Hepatocyte (in vitro differentiated cells): ENCODE measurements at regions not wholly inside any gene's neighbourhood (a gene's known extent, or its start where the extent isn't known, plus 50 kb on each side); places are given as distances from the start of the nearest gene placed in this dataset.

Source experiments
- DNase-seq: peaks from one replicate; pipeline ENCODE4 v3.0.0-alpha.2; 2016; ENCODE audit warnings: low spot score
- H2AFZ ChIP-seq: fragments of 200-600 bp; sonication (generic); 2 replicates; pipeline ENCODE4 v1.6.0; 2016; ENCODE audit warnings: antibody characterized with exemption, mild to moderate bottlenecking
- H3K27ac ChIP-seq: fragments of 200-600 bp; sonication (generic); 2 replicates; pipeline ENCODE4 v1.5.1; 2016; ENCODE audit warnings: mild to moderate bottlenecking
- H3K27me3 ChIP-seq: fragments of 200-600 bp; sonication (generic); 2 replicates; pipeline ENCODE4 v1.6.1; 2016
- H3K36me3 ChIP-seq: fragments of 200-600 bp; sonication (generic); replicated peaks from 2 replicates; pipeline ENCODE4 v1.5.1; 2016; ENCODE audit warnings: low read depth; ENCODE audit not compliant: insufficient read depth
- H3K4me1 ChIP-seq: fragments of 200-600 bp; sonication (generic); 2 replicates; pipeline ENCODE4 v1.5.1; 2016; ENCODE audit warnings: mild to moderate bottlenecking, moderate library complexity; ENCODE audit not compliant: insufficient read depth
- H3K4me2 ChIP-seq: fragments of 200-600 bp; sonication (generic); 2 replicates; pipeline ENCODE4 v1.6.0; 2016
- H3K4me3 ChIP-seq: fragments of 200-600 bp; sonication (generic); 2 replicates; pipeline ENCODE4 v1.5.1; 2016; ENCODE audit warnings: mild to moderate bottlenecking
- H3K79me2 ChIP-seq: fragments of 200-600 bp; sonication (generic); 2 replicates; pipeline ENCODE4 v1.6.0; 2017; ENCODE audit warnings: mild to moderate bottlenecking
- H3K9me2 ChIP-seq: fragments of 200-600 bp; sonication (generic); replicated peaks from 2 replicates; pipeline ENCODE4 v1.6.0; 2017; ENCODE audit warnings: mild to moderate bottlenecking; ENCODE audit not compliant: insufficient read depth
- H3K9me3 ChIP-seq: fragments of 200-600 bp; sonication (generic); 2 replicates; pipeline ENCODE4 v1.5.1; 2016; ENCODE audit warnings: low read depth, mild to moderate bottlenecking
- H4K20me1 ChIP-seq: fragments of 200-600 bp; sonication (generic); 2 replicates; pipeline ENCODE4 v1.6.0; 2016; ENCODE audit warnings: mild to moderate bottlenecking; ENCODE audit not compliant: insufficient read depth, poor library complexity, severe bottlenecking
- CTCF ChIP-seq: fragments of 200-600 bp; sonication (generic); IDR thresholded peaks from 2 replicates; pipeline ENCODE4 v1.5.1; 2016; ENCODE audit warnings: antibody characterized with exemption, mild to moderate bottlenecking; ENCODE audit not compliant: poor library complexity
- EZH2 ChIP-seq: fragments of 200-600 bp; sonication (generic); IDR thresholded peaks from 2 replicates; pipeline ENCODE4 v1.6.1; 2016; ENCODE audit warnings: antibody characterized with exemption, mild to moderate bottlenecking, borderline replicate concordance
- EZH2phosphoT487 ChIP-seq: fragments of 200-600 bp; sonication (generic); IDR thresholded peaks from one replicate; pipeline ENCODE4 v1.6.1; 2018; ENCODE audit warnings: antibody characterized with exemption, mild to moderate bottlenecking, low read depth, moderate library complexity; ENCODE audit not compliant: unreplicated experiment, severe bottlenecking
- WGBS: methylation state at CpG from one replicate; pipeline ENCODE4 v1.1.6; 2016; ENCODE audit warnings: low lambda C conversion rate; ENCODE audit errors: missing lambda C conversion rate; 5-methylcytosine and 5-hydroxymethylcytosine counted together

GRCh38 chr22:27637604-27638003 lies 164.0 kb downstream of the MN1 start:
- Histone ChIP-seq H4K20me1 (no peaks in the 10 kb centered on the region), H3K27ac (no peak overlapping the region), H3K9me2 (no peaks in the 10 kb centered on the region), H3K9me3 (no peaks in the 10 kb centered on the region), H2AFZ (no peak overlapping the region), H3K79me2 (no peaks in the 10 kb centered on the region), H3K4me3 (no peak overlapping the region), H3K36me3 (no peaks in the 10 kb centered on the region), H3K27me3 (no peaks in the 10 kb centered on the region), H3K4me2 (no peak overlapping the region), H3K4me1 (peaks cover 32% of the 10 kb centered on the region)
- WGBS, result 84% methylated on average over 3 of the region's 3 CpGs
- no peak for TF ChIP-seq CTCF
- TF ChIP-seq EZH2, result no peak
- TF ChIP-seq EZH2phosphoT487, result no peak
- no peak for DNase-seq

GRCh38 chr22:27638329-27639233 lies 163.0 kb downstream of the MN1 start:
- H3K4me2 ChIP-seq, result no peak overlapping the region
- no peaks in the 10 kb centered on the region for H3K27me3 ChIP-seq
- no peaks in the 10 kb centered on the region for H3K9me3 ChIP-seq
- no peaks in the 10 kb centered on the region for H4K20me1 ChIP-seq
- 90% methylated on average over 25 of the region's 25 CpGs for WGBS
- peaks cover 27% of the 10 kb centered on the region for H3K4me1 ChIP-seq
- H3K9me2 ChIP-seq, result no peaks in the 10 kb centered on the region
- TF ChIP-seq EZH2, result no peak
- no peak for TF ChIP-seq EZH2phosphoT487
- TF ChIP-seq CTCF, result no peak
- H3K79me2 ChIP-seq, result no peaks in the 10 kb centered on the region
- H3K27ac ChIP-seq, result no peak overlapping the region
- no peak overlapping the region for H2AFZ ChIP-seq
- DNase-seq, result no peak
- no peak overlapping the region for H3K4me3 ChIP-seq
- H3K36me3 ChIP-seq, result no peaks in the 10 kb centered on the region

- no peaks in the 10 kb centered on the region for H3K9me3 ChIP-seq
- no peaks in the 10 kb centered on the region for H4K20me1 ChIP-seq
- no peak overlapping the region for H2AFZ ChIP-seq
- peaks cover 24% of the 10 kb centered on the region for H3K4me1 ChIP-seq
- WGBS, result 74% methylated on average over 19 of the region's 19 CpGs
- no peaks in the 10 kb centered on the region for H3K36me3 ChIP-seq
- H3K4me3 ChIP-seq, result no peak overlapping the region
- no peak for TF ChIP-seq CTCF
- TF ChIP-seq EZH2phosphoT487, result no peak
- no peak for TF ChIP-seq EZH2
- no peaks in the 10 kb centered on the region for H3K9me2 ChIP-seq
- H3K79me2 ChIP-seq, result no peaks in the 10 kb centered on the region
- no peak for DNase-seq
- no peak overlapping the region for H3K27ac ChIP-seq
- H3K4me2 ChIP-seq, result no peak overlapping the region
- no peaks in the 10 kb centered on the region for H3K27me3 ChIP-seq
Measured at GRCh38 chr22:27639248-27640086, 162.1 kb downstream of the MN1 start.
